T-cell (primary cell): ENCODE measurements at regions not wholly inside any gene's neighbourhood (a gene's known extent, or its start where the extent isn't known, plus 50 kb on each side); places are given as distances from the start of the nearest gene placed in this dataset.

Source experiments
- ATAC-seq, 4 experiments: fragments of 200-7000 bp in 3 of 4; fragments of 150-1000 bp in 1 of 4; cut with Tn5 transposase; replicated peaks in 1 of 4; 1 replicate in 3 of 4; 2 replicates in 1 of 4; pipeline ENCODE4 v1.10.0; 2021; ENCODE audit warnings: moderate library complexity in 3 of 4, mild to moderate bottlenecking in 2 of 4, moderate number of reproducible peaks in 1 of 4
- CTCF ChIA-PET, 2 donors: fragments of 300-600 bp; sonication (Branson Sonifier 250); formaldehyde crosslinking; loops; one replicate each; lab custom pipeline; 2022; ENCODE audit warnings: antibody characterized with exemption in 2 of 2; lab: Charles Lee
- POLR2A ChIA-PET, 2 donors: fragments of 300-600 bp; sonication (Branson Sonifier 250); formaldehyde crosslinking; loops; one replicate each; lab custom pipeline; 2022; ENCODE audit warnings: antibody characterized with exemption in 2 of 2; lab: Charles Lee
- DNase-seq, 35 experiments: peaks; one replicate each; pipeline versions ENCODE4 v3.0.0 to v3.0.0-alpha.2; 2013 to 2023
- H3K27ac ChIP-seq: one replicate; pipeline ENCODE4 v1.5.1; 2013; ENCODE audit warnings: low read length
- H3K27me3 ChIP-seq, 2 experiments: replicated peaks in 1 of 2; 1 replicate in 1 of 2; 2 replicates in 1 of 2; pipeline versions ENCODE4 v1.6.1 to v1.7.0; 2013; ENCODE audit warnings: low read length in 1 of 2, mixed read lengths in 1 of 2; ENCODE audit not compliant: control insufficient read depth in 2 of 2, insufficient read depth in 2 of 2; ENCODE audit errors: extremely low read depth in 1 of 2
- H3K36me3 ChIP-seq, 2 donors: 1 replicate in 1 of 2; 2 replicates in 1 of 2; pipeline versions ENCODE4 v1.6.1 to v1.7.0; 2013; ENCODE audit warnings: low read length in 1 of 2; ENCODE audit not compliant: control insufficient read depth in 2 of 2, insufficient read depth in 1 of 2; ENCODE audit errors: extremely low read depth in 1 of 2
- H3K4me1 ChIP-seq, 2 experiments: 1 replicate in 1 of 2; 2 replicates in 1 of 2; pipeline versions ENCODE4 v1.6.1 to v1.7.0; 2013; ENCODE audit warnings: low read length in 2 of 2, mixed read lengths in 1 of 2; ENCODE audit not compliant: insufficient read depth in 2 of 2, control insufficient read depth in 1 of 2; ENCODE audit errors: extremely low read depth in 1 of 2
- H3K4me3 ChIP-seq, 2 donors: 1 replicate in 1 of 2; 2 replicates in 1 of 2; pipeline versions ENCODE4 v1.5.1 to v1.7.0; 2013; ENCODE audit warnings: mild to moderate bottlenecking in 2 of 2, low read length in 1 of 2, moderate library complexity in 1 of 2; ENCODE audit not compliant: control insufficient read depth in 1 of 2; ENCODE audit errors: extremely low read depth in 1 of 2
- H3K9me3 ChIP-seq: 2 replicates; pipeline ENCODE4 v1.7.0; 2013
- H3K27ac Mint-ChIP-seq, 2 donors: one replicate each; pipeline ENCODE4 v1.8.0; 2020 to 2021; ENCODE audit warnings: mild to moderate bottlenecking in 2 of 2, mixed read lengths in 2 of 2
- H3K27me3 Mint-ChIP-seq, 2 donors: one replicate each; pipeline ENCODE4 v1.8.0; 2021 to 2022; ENCODE audit warnings: mixed read lengths in 2 of 2
- H3K36me3 Mint-ChIP-seq: one replicate; pipeline ENCODE4 v1.8.0; 2021; ENCODE audit warnings: mixed read lengths
- H3K4me1 Mint-ChIP-seq, 3 donors: one replicate each; pipeline ENCODE4 v1.8.0; 2020 to 2022; ENCODE audit warnings: mixed read lengths in 3 of 3, mild to moderate bottlenecking in 1 of 3
- H3K4me3 Mint-ChIP-seq, 3 donors: one replicate each; pipeline ENCODE4 v1.8.0; 2020 to 2022; ENCODE audit warnings: mild to moderate bottlenecking in 3 of 3, mixed read lengths in 3 of 3, moderate library complexity in 3 of 3
- H3K9me3 Mint-ChIP-seq, 3 donors: one replicate each; pipeline ENCODE4 v1.8.0; 2020 to 2022; ENCODE audit warnings: mixed read lengths in 3 of 3
- WGBS: methylation state at CpG from one replicate; pipeline ENCODE4 v1.1.5; 2013; ENCODE audit warnings: missing lambda C conversion rate; ENCODE audit not compliant: insufficient coverage; 5-methylcytosine and 5-hydroxymethylcytosine counted together

- CTCF ChIA-PET: no interaction called here
- Histone ChIP-seq H3K36me3 (no peaks in the 10 kb centered on the region), H3K27ac (no peak overlapping the region), H3K4me1 (peaks cover 0 to 13% of the 10 kb centered on the region in 2 experiments), H3K9me3 (no peaks in the 10 kb centered on the region), H3K4me3 (no peak overlapping the region), H3K27me3 (peaks cover 0 to 35% of the 10 kb centered on the region in 2 experiments)
- H3K9me3 Mint-ChIP-seq: no peaks in the 10 kb centered on the region
- 90% methylated on average over 28 of the region's 36 CpGs for WGBS
- ATAC-seq (no peak), DNase-seq (no peak)
- peaks cover 6 to 8% (median 6%) of the 10 kb centered on the region in 3 donors for H3K4me1 Mint-ChIP-seq
- H3K36me3 Mint-ChIP-seq: no peaks in the 10 kb centered on the region
- H3K4me3 Mint-ChIP-seq: no peak overlapping the region
- POLR2A ChIA-PET: no interaction called here
- peaks cover 15 to 16% of the 10 kb centered on the region in 2 donors for H3K27me3 Mint-ChIP-seq
- no peak overlapping the region for H3K27ac Mint-ChIP-seq
Observed at GRCh38 chr16:85162478-85163277, 50.4 kb upstream of the CIBAR2 start.

- Histone ChIP-seq H3K4me1 (peaks cover 0 to 5% of the 10 kb centered on the region in 2 experiments), H3K4me3 (no peak overlapping the region), H3K9me3 (no peaks in the 10 kb centered on the region), H3K27me3 (peaks cover 0 to 35% of the 10 kb centered on the region in 2 experiments), H3K27ac (no peak overlapping the region), H3K36me3 (no peaks in the 10 kb centered on the region)
- no peak for ATAC-seq
- H3K4me1 Mint-ChIP-seq: peaks cover 0 to under 1% (median 0%) of the 10 kb centered on the region in 3 donors
- no peak for DNase-seq
- POLR2A ChIA-PET: no interaction called here
- H3K9me3 Mint-ChIP-seq: no peaks in the 10 kb centered on the region
- peaks cover 15 to 24% of the 10 kb centered on the region in 2 donors for H3K27me3 Mint-ChIP-seq
- WGBS: 86% methylated on average over 18 of the region's 22 CpGs
- H3K27ac Mint-ChIP-seq: no peak overlapping the region
- no peak overlapping the region for H3K4me3 Mint-ChIP-seq
- CTCF ChIA-PET: no interaction called here
- H3K36me3 Mint-ChIP-seq: no peaks in the 10 kb centered on the region
Observed at GRCh38 chr16:85163278-85164112, 51.2 kb upstream of the CIBAR2 start.

- H3K27me3 ChIP-seq: peaks cover 0 to 34% of the 10 kb centered on the region in 2 experiments
- 40% methylated on average over 1 of the region's 3 CpGs for WGBS
- CTCF ChIA-PET: no interaction called here
- Mint-ChIP-seq H3K4me3 (no peak overlapping the region), H3K36me3 (no peaks in the 10 kb centered on the region), H3K27ac (no peak overlapping the region), H3K27me3 (peaks cover 15 to 27% of the 10 kb centered on the region in 2 donors), H3K9me3 (no peaks in the 10 kb centered on the region), H3K4me1 (no peaks in the 10 kb centered on the region)
- H3K36me3 ChIP-seq: no peaks in the 10 kb centered on the region
- H3K4me1 ChIP-seq: no peaks in the 10 kb centered on the region
- no peak for DNase-seq
- no peak overlapping the region for H3K4me3 ChIP-seq
- no peaks in the 10 kb centered on the region for H3K9me3 ChIP-seq
- no peak overlapping the region for H3K27ac ChIP-seq
- no peak for ATAC-seq
- POLR2A ChIA-PET: interaction anchor here in 1 of 2 donors (0.6 kb wide), 1 partner anchor 96 kb away, joined by 4 read pairs; no protein-coding TSS in a partner anchor
Observed at GRCh38 chr16:85164431-85164830, 52.2 kb upstream of the CIBAR2 start.

- H3K4me1 ChIP-seq: no peaks in the 10 kb centered on the region
- Mint-ChIP-seq H3K36me3 (no peaks in the 10 kb centered on the region), H3K27ac (no peak overlapping the region), H3K4me1 (no peaks in the 10 kb centered on the region), H3K9me3 (no peaks in the 10 kb centered on the region), H3K27me3 (peaks cover 15 to 27% of the 10 kb centered on the region in 2 donors), H3K4me3 (no peak overlapping the region)
- no peak overlapping the region for H3K27ac ChIP-seq
- ChIA-PET CTCF (no interaction called here), POLR2A (interaction anchor here in 1 of 2 donors (0.6 kb wide), 1 partner anchor 96 kb away, joined by 4 read pairs; no protein-coding TSS in a partner anchor)
- WGBS: 74% methylated on average over 9 of the region's 12 CpGs
- no peak overlapping the region for H3K4me3 ChIP-seq
- no peaks in the 10 kb centered on the region for H3K9me3 ChIP-seq
- no peak for DNase-seq
- H3K36me3 ChIP-seq: no peaks in the 10 kb centered on the region
- no peak for ATAC-seq
- H3K27me3 ChIP-seq: peaks cover 0 to 34% of the 10 kb centered on the region in 2 experiments
Observed at GRCh38 chr16:85164838-85165516, 52.7 kb upstream of the CIBAR2 start.

- DNase-seq (no peak), ATAC-seq (no peak)
- Mint-ChIP-seq H3K27me3 (peaks cover 19 to 33% of the 10 kb centered on the region in 2 donors), H3K4me3 (no peak overlapping the region), H3K9me3 (no peaks in the 10 kb centered on the region), H3K36me3 (no peaks in the 10 kb centered on the region), H3K27ac (no peak overlapping the region), H3K4me1 (no peaks in the 10 kb centered on the region)
- Histone ChIP-seq H3K27ac (no peak overlapping the region), H3K4me3 (no peak overlapping the region), H3K27me3 (peaks cover 2 to 42% of the 10 kb centered on the region in 2 experiments), H3K9me3 (no peaks in the 10 kb centered on the region), H3K4me1 (no peaks in the 10 kb centered on the region), H3K36me3 (no peaks in the 10 kb centered on the region)
- 80% methylated on average over 1 of the region's 7 CpGs for WGBS
- CTCF ChIA-PET: no interaction called here
- POLR2A ChIA-PET: no interaction called here
Observed at GRCh38 chr16:85165781-85166180, 53.5 kb upstream of the CIBAR2 start.

GRCh38 chr16:85166281-85166680 lies 54.0 kb upstream of the CIBAR2 start:
- peaks cover 21 to 36% of the 10 kb centered on the region in 2 donors for H3K27me3 Mint-ChIP-seq
- Histone ChIP-seq H3K4me3 (no peak overlapping the region), H3K9me3 (no peaks in the 10 kb centered on the region), H3K4me1 (no peaks in the 10 kb centered on the region), H3K27ac (no peak overlapping the region), H3K36me3 (no peaks in the 10 kb centered on the region), H3K27me3 (peaks cover 2 to 47% of the 10 kb centered on the region in 2 experiments)
- CTCF ChIA-PET: no interaction called here
- H3K9me3 Mint-ChIP-seq: no peaks in the 10 kb centered on the region
- no peak overlapping the region for H3K27ac Mint-ChIP-seq
- POLR2A ChIA-PET: no interaction called here
- H3K4me1 Mint-ChIP-seq: peaks cover 0 to under 1% (median under 1%) of the 10 kb centered on the region in 3 donors
- 78% methylated on average over 6 of the region's 7 CpGs for WGBS
- no peak for DNase-seq
- H3K4me3 Mint-ChIP-seq: no peak overlapping the region
- ATAC-seq: no peak
- no peaks in the 10 kb centered on the region for H3K36me3 Mint-ChIP-seq
